Hepatocyte (in vitro differentiated cells): ENCODE measurements at regions not wholly inside any gene's neighbourhood (a gene's known extent, or its start where the extent isn't known, plus 50 kb on each side); places are given as distances from the start of the nearest gene placed in this dataset.

Source experiments
- EZH2 ChIP-seq: fragments of 200-600 bp; sonication (generic); IDR thresholded peaks from 2 replicates; pipeline ENCODE4 v1.6.1; 2016; ENCODE audit warnings: antibody characterized with exemption, mild to moderate bottlenecking, borderline replicate concordance
- TF ChIP-seq, protein P1 (sequence below): fragments of 200-600 bp; sonication (generic); IDR thresholded peaks from 2 replicates; pipeline ENCODE4 v1.5.1; 2016; ENCODE audit warnings: antibody characterized with exemption, mild to moderate bottlenecking; ENCODE audit not compliant: poor library complexity

DNA sequence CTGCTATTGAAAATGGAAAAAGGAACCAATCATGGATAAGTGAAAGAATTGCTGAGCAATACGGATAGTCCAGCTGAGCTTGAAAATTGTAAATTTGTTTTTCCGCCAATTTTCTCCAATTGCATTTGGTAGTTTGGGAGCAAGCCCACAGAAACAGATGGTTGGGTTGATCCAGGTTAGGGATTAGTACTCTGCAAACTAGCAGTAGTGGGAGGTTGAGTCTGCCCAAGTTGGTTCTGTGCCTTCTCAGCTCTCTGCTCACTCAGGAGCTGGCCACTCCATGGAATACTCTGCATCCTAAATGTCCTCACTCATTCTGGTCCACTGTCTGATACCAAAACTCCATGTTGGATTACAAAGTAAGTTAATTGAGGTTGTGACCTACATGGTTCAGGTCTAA, 361.1 kb upstream of the ATP2B1 start:
- TF ChIP-seq, protein P1, sequence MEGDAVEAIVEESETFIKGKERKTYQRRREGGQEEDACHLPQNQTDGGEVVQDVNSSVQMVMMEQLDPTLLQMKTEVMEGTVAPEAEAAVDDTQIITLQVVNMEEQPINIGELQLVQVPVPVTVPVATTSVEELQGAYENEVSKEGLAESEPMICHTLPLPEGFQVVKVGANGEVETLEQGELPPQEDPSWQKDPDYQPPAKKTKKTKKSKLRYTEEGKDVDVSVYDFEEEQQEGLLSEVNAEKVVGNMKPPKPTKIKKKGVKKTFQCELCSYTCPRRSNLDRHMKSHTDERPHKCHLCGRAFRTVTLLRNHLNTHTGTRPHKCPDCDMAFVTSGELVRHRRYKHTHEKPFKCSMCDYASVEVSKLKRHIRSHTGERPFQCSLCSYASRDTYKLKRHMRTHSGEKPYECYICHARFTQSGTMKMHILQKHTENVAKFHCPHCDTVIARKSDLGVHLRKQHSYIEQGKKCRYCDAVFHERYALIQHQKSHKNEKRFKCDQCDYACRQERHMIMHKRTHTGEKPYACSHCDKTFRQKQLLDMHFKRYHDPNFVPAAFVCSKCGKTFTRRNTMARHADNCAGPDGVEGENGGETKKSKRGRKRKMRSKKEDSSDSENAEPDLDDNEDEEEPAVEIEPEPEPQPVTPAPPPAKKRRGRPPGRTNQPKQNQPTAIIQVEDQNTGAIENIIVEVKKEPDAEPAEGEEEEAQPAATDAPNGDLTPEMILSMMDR, result no peak
- TF ChIP-seq EZH2, result no peak
